ENCODE measurements at regions not wholly inside any gene's neighbourhood (a gene's known extent, or its start where the extent isn't known, plus 50 kb on each side); places are given as distances from the start of the nearest gene placed in this dataset.

DNA sequence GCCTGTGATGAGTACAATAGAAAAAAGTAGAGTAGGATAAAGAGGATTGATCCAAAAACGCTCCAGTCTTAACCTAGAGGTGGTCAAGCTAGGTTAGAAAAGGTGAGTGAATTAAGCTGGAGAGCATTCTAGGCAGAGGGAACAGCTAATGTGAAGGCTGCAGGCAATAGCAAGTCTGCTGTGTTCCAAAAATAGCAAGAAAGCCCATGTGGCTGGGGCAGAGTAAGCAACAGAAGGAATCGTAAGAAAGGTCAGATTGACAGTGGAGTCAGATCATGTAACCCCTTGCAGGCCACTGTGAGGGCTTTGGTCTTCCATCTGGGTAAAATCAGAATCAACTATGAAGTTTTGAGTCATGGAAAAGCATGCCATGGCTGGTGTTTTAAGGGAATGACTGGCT is 155.0 kb downstream of the OPN5 start:
- no peaks in the 10 kb centered on the region for H3K9me3 ChIP-seq (ENCODE audit: insufficient read depth, low read length)
- no peak overlapping the region for H3K9ac ChIP-seq (ENCODE audit: low read length)
- no peak overlapping the region for H2AFZ ChIP-seq (ENCODE audit: low read depth, low read length)
- H4K20me1 ChIP-seq (ENCODE audit: insufficient read depth, low read length), result no peaks in the 10 kb centered on the region
- no peak overlapping the region for H3K27ac ChIP-seq (ENCODE audit: low read length)
- H3K4me1 ChIP-seq (ENCODE audit: low read length), result peaks cover 5% of the 10 kb centered on the region
- no peaks in the 10 kb centered on the region for H3K27me3 ChIP-seq (ENCODE audit: low read depth, low read length)
- H3K4me3 ChIP-seq (ENCODE audit: low read length), result no peak overlapping the region
- TF ChIP-seq, protein P1, sequence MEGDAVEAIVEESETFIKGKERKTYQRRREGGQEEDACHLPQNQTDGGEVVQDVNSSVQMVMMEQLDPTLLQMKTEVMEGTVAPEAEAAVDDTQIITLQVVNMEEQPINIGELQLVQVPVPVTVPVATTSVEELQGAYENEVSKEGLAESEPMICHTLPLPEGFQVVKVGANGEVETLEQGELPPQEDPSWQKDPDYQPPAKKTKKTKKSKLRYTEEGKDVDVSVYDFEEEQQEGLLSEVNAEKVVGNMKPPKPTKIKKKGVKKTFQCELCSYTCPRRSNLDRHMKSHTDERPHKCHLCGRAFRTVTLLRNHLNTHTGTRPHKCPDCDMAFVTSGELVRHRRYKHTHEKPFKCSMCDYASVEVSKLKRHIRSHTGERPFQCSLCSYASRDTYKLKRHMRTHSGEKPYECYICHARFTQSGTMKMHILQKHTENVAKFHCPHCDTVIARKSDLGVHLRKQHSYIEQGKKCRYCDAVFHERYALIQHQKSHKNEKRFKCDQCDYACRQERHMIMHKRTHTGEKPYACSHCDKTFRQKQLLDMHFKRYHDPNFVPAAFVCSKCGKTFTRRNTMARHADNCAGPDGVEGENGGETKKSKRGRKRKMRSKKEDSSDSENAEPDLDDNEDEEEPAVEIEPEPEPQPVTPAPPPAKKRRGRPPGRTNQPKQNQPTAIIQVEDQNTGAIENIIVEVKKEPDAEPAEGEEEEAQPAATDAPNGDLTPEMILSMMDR (IDR thresholded peaks at IDR 0.05; ENCODE audit: low read depth, low read length), result no peak
- TF ChIP-seq EZH2phosphoT487 (IDR thresholded peaks at IDR 0.05; ENCODE audit: low read depth), result no peak
- no peaks in the 10 kb centered on the region for H3K79me2 ChIP-seq (ENCODE audit: low read length)
- no peaks in the 10 kb centered on the region for H3K36me3 ChIP-seq (replicated peaks; ENCODE audit: low read depth, low read length)
- H3K4me2 ChIP-seq (ENCODE audit: low read length), result no peak overlapping the region

DNA sequence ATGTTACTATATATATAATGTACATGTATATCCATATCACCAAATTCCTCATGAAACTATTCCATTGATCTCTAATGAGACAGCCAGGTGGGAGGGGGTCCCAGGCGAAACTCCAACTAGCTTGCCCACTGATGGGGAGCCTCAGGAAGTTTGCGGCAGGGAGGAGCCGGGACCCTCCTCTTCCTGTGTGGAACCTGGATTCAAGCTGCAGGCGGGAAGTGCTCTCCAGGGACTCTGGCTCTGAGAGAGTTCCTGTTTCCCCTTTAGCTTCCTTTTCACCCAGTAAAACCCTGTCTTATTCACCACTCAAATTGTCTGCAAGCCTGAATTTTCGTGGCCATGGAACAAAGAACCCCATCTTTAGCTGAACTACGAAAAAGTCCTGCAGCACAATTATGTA is 152.2 kb downstream of the OPN5 start:
- Histone ChIP-seq H3K9ac (ENCODE audit: low read length) (no peak overlapping the region), H3K27ac (ENCODE audit: low read length) (no peak overlapping the region), H3K36me3 (replicated peaks; ENCODE audit: low read depth, low read length) (no peaks in the 10 kb centered on the region), H3K4me3 (ENCODE audit: low read length) (no peak overlapping the region), H3K4me1 (ENCODE audit: low read length) (no peaks in the 10 kb centered on the region), H2AFZ (ENCODE audit: low read depth, low read length) (no peak overlapping the region), H3K79me2 (ENCODE audit: low read length) (no peaks in the 10 kb centered on the region), H4K20me1 (ENCODE audit: insufficient read depth, low read length) (no peaks in the 10 kb centered on the region), H3K27me3 (ENCODE audit: low read depth, low read length) (no peaks in the 10 kb centered on the region), H3K4me2 (ENCODE audit: low read length) (no peak overlapping the region), H3K9me3 (ENCODE audit: insufficient read depth, low read length) (no peaks in the 10 kb centered on the region)
- no peak for TF ChIP-seq EZH2phosphoT487 (IDR thresholded peaks at IDR 0.05; ENCODE audit: low read depth)
- TF ChIP-seq, protein P1 (IDR thresholded peaks at IDR 0.05; ENCODE audit: low read depth, low read length), result no peak

DNA sequence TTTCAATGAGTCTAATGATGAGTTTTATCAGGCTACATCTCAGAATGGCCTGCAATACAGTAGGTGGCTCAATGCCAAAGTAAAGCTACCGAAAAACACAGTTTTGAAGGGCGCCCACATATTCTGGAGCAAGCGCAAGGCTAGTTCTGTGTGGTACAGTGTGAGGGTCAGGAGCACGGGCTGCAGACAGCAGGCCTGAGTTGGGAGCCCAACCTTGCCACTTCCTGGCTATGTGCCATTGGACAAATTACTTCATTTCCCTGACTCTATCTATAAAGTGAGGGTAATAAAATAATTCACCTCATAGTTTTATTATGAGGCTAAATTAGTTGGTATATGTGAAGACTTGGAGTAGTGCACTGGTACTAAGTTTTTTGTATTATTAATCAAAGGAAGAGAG is 150.7 kb downstream of the OPN5 start:
- H3K4me1 ChIP-seq (ENCODE audit: low read length), result no peaks in the 10 kb centered on the region

DNA sequence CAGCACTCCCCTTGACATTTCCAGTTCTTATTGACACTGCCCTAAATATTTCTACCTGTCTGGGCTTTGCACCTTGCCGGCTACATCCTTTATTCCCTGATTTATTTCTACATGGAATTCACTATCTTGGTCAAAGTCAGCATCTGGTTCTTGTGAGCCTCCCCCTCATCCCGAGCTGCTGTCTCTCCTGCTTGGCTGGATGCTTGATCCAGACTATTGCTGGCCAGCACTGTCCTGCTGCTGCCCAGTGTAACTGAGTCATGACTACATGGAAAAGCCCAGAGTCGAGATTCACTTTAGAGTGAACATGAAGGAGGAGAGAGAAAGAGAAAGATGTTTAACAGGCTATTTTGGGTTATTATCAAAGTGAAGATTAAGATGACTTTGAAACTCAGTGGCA is 142.2 kb downstream of the OPN5 start:
- no peaks in the 10 kb centered on the region for H3K79me2 ChIP-seq (ENCODE audit: low read length)
- H4K20me1 ChIP-seq (ENCODE audit: insufficient read depth, low read length), result no peaks in the 10 kb centered on the region
- no peak overlapping the region for H3K9ac ChIP-seq (ENCODE audit: low read length)
- H3K4me1 ChIP-seq (ENCODE audit: low read length), result no peaks in the 10 kb centered on the region
- no peak overlapping the region for H2AFZ ChIP-seq (ENCODE audit: low read depth, low read length)
- no peaks in the 10 kb centered on the region for H3K9me3 ChIP-seq (ENCODE audit: insufficient read depth, low read length)
- H3K27me3 ChIP-seq (ENCODE audit: low read depth, low read length), result no peaks in the 10 kb centered on the region
- H3K36me3 ChIP-seq (replicated peaks; ENCODE audit: low read depth, low read length), result no peaks in the 10 kb centered on the region
- no peak overlapping the region for H3K4me3 ChIP-seq (ENCODE audit: low read length)
- H3K27ac ChIP-seq (ENCODE audit: low read length), result no peak overlapping the region
- H3K4me2 ChIP-seq (ENCODE audit: low read length), result no peak overlapping the region
- TF ChIP-seq EZH2phosphoT487 (IDR thresholded peaks at IDR 0.05; ENCODE audit: low read depth), result no peak
- TF ChIP-seq, protein P1 (IDR thresholded peaks at IDR 0.05; ENCODE audit: low read depth, low read length), result no peak

More for the DNA sequence above, 150.7 kb downstream of the OPN5 start:
- Histone ChIP-seq H3K27me3 (ENCODE audit: low read depth, low read length) (no peaks in the 10 kb centered on the region), H3K9ac (ENCODE audit: low read length) (no peak overlapping the region), H3K79me2 (ENCODE audit: low read length) (no peaks in the 10 kb centered on the region), H3K4me3 (ENCODE audit: low read length) (no peak overlapping the region), H4K20me1 (ENCODE audit: insufficient read depth, low read length) (no peaks in the 10 kb centered on the region), H2AFZ (ENCODE audit: low read depth, low read length) (no peak overlapping the region), H3K9me3 (ENCODE audit: insufficient read depth, low read length) (no peaks in the 10 kb centered on the region), H3K4me2 (ENCODE audit: low read length) (no peak overlapping the region), H3K36me3 (replicated peaks; ENCODE audit: low read depth, low read length) (no peaks in the 10 kb centered on the region), H3K27ac (ENCODE audit: low read length) (no peak overlapping the region)
- TF ChIP-seq EZH2phosphoT487 (IDR thresholded peaks at IDR 0.05; ENCODE audit: low read depth), result no peak
- TF ChIP-seq, protein P1 (IDR thresholded peaks at IDR 0.05; ENCODE audit: low read depth, low read length), result no peak

Measured in OCI-LY3 (cell line).